ENCODE measurements at regions not wholly inside any gene's neighbourhood (a gene's known extent, or its start where the extent isn't known, plus 50 kb on each side); places are given as distances from the start of the nearest gene placed in this dataset.

DNA sequence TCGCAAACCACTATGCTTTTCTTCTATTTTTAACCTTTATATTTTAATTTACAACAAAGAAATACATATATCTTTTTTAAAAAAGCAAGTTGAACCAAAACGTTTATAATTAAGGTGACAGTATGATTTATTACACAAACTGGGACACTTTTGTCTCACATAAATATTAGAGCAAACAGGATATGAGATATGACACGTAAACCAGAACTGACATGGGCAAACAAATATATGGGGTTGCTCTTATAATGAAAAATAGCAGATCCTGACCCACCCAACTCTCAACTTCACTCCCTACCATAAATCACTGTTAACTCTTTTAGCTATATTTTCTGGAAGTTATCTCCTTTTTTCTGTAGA lies 177.0 kb upstream of the EDNRA start:
- H3K27ac ChIP-seq = no peak overlapping the region
- H3K27me3 ChIP-seq = no peaks in the 10 kb centered on the region
- TF ChIP-seq, protein P1, sequence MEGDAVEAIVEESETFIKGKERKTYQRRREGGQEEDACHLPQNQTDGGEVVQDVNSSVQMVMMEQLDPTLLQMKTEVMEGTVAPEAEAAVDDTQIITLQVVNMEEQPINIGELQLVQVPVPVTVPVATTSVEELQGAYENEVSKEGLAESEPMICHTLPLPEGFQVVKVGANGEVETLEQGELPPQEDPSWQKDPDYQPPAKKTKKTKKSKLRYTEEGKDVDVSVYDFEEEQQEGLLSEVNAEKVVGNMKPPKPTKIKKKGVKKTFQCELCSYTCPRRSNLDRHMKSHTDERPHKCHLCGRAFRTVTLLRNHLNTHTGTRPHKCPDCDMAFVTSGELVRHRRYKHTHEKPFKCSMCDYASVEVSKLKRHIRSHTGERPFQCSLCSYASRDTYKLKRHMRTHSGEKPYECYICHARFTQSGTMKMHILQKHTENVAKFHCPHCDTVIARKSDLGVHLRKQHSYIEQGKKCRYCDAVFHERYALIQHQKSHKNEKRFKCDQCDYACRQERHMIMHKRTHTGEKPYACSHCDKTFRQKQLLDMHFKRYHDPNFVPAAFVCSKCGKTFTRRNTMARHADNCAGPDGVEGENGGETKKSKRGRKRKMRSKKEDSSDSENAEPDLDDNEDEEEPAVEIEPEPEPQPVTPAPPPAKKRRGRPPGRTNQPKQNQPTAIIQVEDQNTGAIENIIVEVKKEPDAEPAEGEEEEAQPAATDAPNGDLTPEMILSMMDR (IDR thresholded peaks at IDR 0.05) = no peak
- H3K36me3 ChIP-seq = no peaks in the 10 kb centered on the region
- ATAC-seq (no peak), DNase-seq (no peak)
- intact Hi-C loops (cut with DNase I) = no loop called here
- no peak overlapping the region for H3K4me3 ChIP-seq
- no peaks in the 10 kb centered on the region for H3K9me3 ChIP-seq
- H3K4me1 ChIP-seq = no peaks in the 10 kb centered on the region

DNA sequence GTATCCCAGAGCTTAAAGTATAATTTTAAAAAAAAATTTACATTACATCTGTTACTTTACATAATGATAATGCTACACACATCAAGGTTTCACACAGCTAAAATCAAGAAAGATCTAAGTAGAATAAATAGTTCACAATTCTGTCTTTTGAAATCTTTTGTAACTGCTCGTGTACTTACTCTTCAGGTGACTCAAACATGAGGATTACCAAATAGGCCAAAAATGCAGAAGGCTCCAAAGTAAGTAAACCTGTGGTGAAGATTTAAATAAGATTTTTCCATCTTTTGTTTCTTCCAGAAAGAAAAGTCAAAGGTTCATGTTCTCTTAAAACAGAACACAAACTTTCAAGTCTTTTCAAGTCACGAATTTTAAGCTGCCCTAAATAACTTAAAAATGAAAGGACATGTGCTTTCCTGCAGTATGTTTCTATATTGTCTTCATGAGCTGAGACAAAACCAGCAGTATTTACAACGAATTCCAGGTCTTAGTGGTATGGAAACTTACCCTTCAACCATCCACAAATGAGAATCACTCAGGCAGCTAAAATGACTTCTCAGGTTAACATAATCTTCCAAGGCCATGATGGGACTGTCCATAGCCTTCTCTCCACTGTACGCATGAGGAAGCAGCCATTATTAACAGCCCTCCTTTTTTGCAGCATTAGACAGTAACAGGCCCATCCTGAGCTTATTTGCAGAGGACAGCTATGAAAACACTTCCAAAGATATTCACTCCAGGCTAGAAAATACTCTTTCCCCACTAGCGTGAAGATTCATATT lies 172.8 kb upstream of the EDNRA start:
- intact Hi-C loops (cut with DNase I) = no loop called here
- TF ChIP-seq, protein P1 (IDR thresholded peaks at IDR 0.05) = no peak
- Histone ChIP-seq H3K4me1 (peaks cover 0 to 6% of the 10 kb centered on the region in 2 donors), H3K27me3 (no peaks in the 10 kb centered on the region), H3K36me3 (no peaks in the 10 kb centered on the region), H3K27ac (no peak overlapping the region), H3K9me3 (no peaks in the 10 kb centered on the region), H3K4me3 (no peak overlapping the region)
- DNase-seq (no peak), ATAC-seq (no peak)

DNA sequence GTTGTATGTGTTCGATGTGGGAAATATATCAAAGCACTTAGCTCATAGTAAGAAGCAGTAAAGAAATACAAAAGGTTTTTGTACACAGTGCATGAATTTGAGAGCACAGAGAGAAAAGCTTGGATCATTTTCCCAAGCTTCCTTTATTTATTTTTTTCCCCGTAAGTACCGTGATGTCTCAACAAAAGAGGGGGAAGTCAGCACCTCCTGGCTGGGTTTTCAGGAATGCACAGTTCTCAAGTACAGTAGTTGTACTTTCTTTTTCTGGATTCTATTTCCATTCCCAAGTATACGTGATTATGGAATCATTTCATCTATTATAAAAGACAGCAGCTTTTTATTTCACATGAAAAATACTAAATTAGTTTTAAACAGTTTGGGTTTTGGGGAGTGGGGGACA lies 171.5 kb upstream of the EDNRA start:
- Histone ChIP-seq H3K9me3 (no peaks in the 10 kb centered on the region), H3K36me3 (no peaks in the 10 kb centered on the region), H3K4me1 (peaks cover 0 to 6% of the 10 kb centered on the region in 2 donors), H3K27ac (no peak overlapping the region), H3K4me3 (no peak overlapping the region), H3K27me3 (no peaks in the 10 kb centered on the region)
- no peak for DNase-seq
- TF ChIP-seq, protein P1 (IDR thresholded peaks at IDR 0.05) = no peak
- intact Hi-C loops (cut with DNase I) = no loop called here
- peak; percentile 15 for ATAC-seq

DNA sequence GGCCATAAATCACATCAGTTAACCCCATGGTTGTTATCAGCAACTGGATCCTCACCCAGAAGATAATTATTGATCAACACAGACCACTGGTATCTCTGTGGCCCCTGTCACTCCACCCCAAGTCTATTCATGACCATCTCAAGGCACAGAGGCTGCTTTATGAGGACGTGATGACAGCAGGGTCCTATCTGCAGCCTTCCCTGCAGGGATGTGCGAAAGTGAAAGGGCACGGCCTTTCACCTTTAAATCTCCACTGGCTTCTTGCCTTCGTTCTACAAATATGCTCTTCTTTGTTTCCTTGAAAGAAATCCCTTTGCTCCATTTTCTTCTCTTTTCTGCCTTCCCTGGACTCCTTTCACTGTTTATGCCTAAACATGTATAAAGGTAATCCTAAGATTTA lies 170.6 kb upstream of the EDNRA start:
- H3K27ac ChIP-seq = no peak overlapping the region
- no peaks in the 10 kb centered on the region for H3K27me3 ChIP-seq
- no peaks in the 10 kb centered on the region for H3K9me3 ChIP-seq
- no peak for ATAC-seq
- peaks cover 0 to 6% of the 10 kb centered on the region in 2 donors for H3K4me1 ChIP-seq
- intact Hi-C loops (cut with DNase I) = no loop called here
- H3K36me3 ChIP-seq = no peaks in the 10 kb centered on the region
- no peak overlapping the region for H3K4me3 ChIP-seq
- TF ChIP-seq, protein P1 (IDR thresholded peaks at IDR 0.05) = no peak
- DNase-seq = no peak

DNA sequence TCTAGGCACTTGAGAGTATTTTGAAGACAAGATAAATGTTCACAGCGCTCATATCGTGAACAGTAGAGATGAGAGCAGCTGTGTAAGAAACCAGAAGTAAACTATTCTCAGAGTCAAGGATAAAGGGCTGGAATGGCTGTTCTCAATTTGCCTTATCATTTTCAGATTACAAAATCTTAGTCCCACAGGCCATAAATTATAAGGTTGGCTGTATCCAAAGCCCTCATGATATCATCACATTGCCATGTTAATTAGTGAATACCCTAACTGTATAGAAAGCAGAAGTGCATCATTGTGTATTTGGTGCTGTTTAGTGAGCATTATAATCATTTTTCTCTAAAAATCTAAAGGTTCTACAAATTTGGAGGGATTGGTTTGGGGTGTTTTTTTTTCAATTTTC lies 168.9 kb upstream of the EDNRA start:
- Histone ChIP-seq H3K9me3 (no peaks in the 10 kb centered on the region), H3K36me3 (no peaks in the 10 kb centered on the region), H3K27me3 (no peaks in the 10 kb centered on the region), H3K27ac (peak overlapping the region; percentile 63 to 77), H3K4me3 (no peak overlapping the region), H3K4me1 (peaks cover 0 to 6% of the 10 kb centered on the region in 2 donors)
- DNase-seq = no peak
- TF ChIP-seq, protein P1 (IDR thresholded peaks at IDR 0.05) = no peak
- no peak for ATAC-seq
- intact Hi-C loops (cut with DNase I) = no loop called here

Data from left lung (tissue), 4 donors.